ENCODE measurements at regions not wholly inside any gene's neighbourhood (a gene's known extent, or its start where the extent isn't known, plus 50 kb on each side); places are given as distances from the start of the nearest gene placed in this dataset.

GRCh38 chr6:100996409-100996808, 115.3 kb upstream of the ASCC3 start:
- no peaks in the 10 kb centered on the region for H3K36me3 ChIP-seq (ENCODE audit: control insufficient read depth in 4 of 4, insufficient read depth in 3 of 4, low read depth in 1 of 4, low read length in 3 of 4)
- H3K4me3 ChIP-seq (ENCODE audit: low read depth in 1 of 3, low read length in 3 of 3) = no peak overlapping the region
- TF ChIP-seq TAF1 (conservative IDR thresholded peaks at IDR 0.05) (no peak), SP1 (IDR thresholded peaks at IDR 0.05) (no peak), ZBTB33 (IDR thresholded peaks at IDR 0.05) (no peak), FOXA2 (IDR thresholded peaks at IDR 0.05) (no peak), EGR1 (IDR thresholded peaks at IDR 0.05; ENCODE audit: low read depth in 2 of 2) (no peak), FOXA1 (IDR thresholded peaks at IDR 0.05) (no peak), HNF4A (conservative IDR thresholded peaks at IDR 0.05) (no peak), CTCF (IDR thresholded peaks at IDR 0.05; ENCODE audit: low read depth, low read length, missing input control) (no peak), YY1 (IDR thresholded peaks at IDR 0.05) (no peak), JUND (IDR thresholded peaks at IDR 0.05) (no peak), REST (IDR thresholded peaks at IDR 0.05) (no peak), MAX (IDR thresholded peaks at IDR 0.05) (no peak), RAD21 (IDR thresholded peaks at IDR 0.05) (no peak), NR2F2 (IDR thresholded peaks at IDR 0.05) (no peak), HNF4G (IDR thresholded peaks at IDR 0.05) (no peak), RXRA (IDR thresholded peaks at IDR 0.05) (no peak), ATF3 (IDR thresholded peaks at IDR 0.05) (no peak), GABPA (IDR thresholded peaks at IDR 0.05 in 1 of 2, conservative IDR thresholded peaks at IDR 0.05 in 1 of 2) (no peak)
- no peaks in the 10 kb centered on the region for H3K27me3 ChIP-seq (ENCODE audit: control insufficient read depth in 4 of 4, insufficient read depth in 4 of 4, low read length in 3 of 4)
- no peak for DNase-seq (ENCODE audit: low spot score)
- H3K27ac ChIP-seq (ENCODE audit: low read depth in 1 of 2, low read length in 2 of 2) = no peak overlapping the region
- no peaks in the 10 kb centered on the region for H3K4me1 ChIP-seq (ENCODE audit: control insufficient read depth in 4 of 4, insufficient read depth in 4 of 4, low read length in 3 of 4)
- H3K9ac ChIP-seq (ENCODE audit: low read depth in 1 of 2, low read length in 2 of 2) = no peak overlapping the region
- H3K9me3 ChIP-seq (ENCODE audit: control insufficient read depth in 4 of 4, low read length in 3 of 4) = no peaks in the 10 kb centered on the region

GRCh38 chr6:100998111-100998510, 117.0 kb upstream of the ASCC3 start:
- Histone ChIP-seq H3K4me1 (ENCODE audit: control insufficient read depth in 4 of 4, insufficient read depth in 4 of 4, low read length in 3 of 4) (no peaks in the 10 kb centered on the region), H3K27ac (ENCODE audit: low read depth in 1 of 2, low read length in 2 of 2) (no peak overlapping the region), H3K27me3 (ENCODE audit: control insufficient read depth in 4 of 4, insufficient read depth in 4 of 4, low read length in 3 of 4) (no peaks in the 10 kb centered on the region), H3K9me3 (ENCODE audit: control insufficient read depth in 4 of 4, low read length in 3 of 4) (no peaks in the 10 kb centered on the region), H3K4me3 (ENCODE audit: low read depth in 1 of 3, low read length in 3 of 3) (no peak overlapping the region), H3K36me3 (ENCODE audit: control insufficient read depth in 4 of 4, insufficient read depth in 3 of 4, low read depth in 1 of 4, low read length in 3 of 4) (no peaks in the 10 kb centered on the region), H3K9ac (ENCODE audit: low read depth in 1 of 2, low read length in 2 of 2) (no peak overlapping the region)
- no peak for DNase-seq (ENCODE audit: low spot score)
- 82% methylated on average over 3 of the region's 3 CpGs for WGBS
- TF ChIP-seq REST (IDR thresholded peaks at IDR 0.05) (no peak), TAF1 (conservative IDR thresholded peaks at IDR 0.05) (no peak), RXRA (IDR thresholded peaks at IDR 0.05) (no peak), ATF3 (IDR thresholded peaks at IDR 0.05) (no peak), NR2F2 (IDR thresholded peaks at IDR 0.05) (no peak), CTCF (IDR thresholded peaks at IDR 0.05; ENCODE audit: low read depth, low read length, missing input control) (no peak)
